BLaER1 (cell line): ENCODE measurements at regions not wholly inside any gene's neighbourhood (a gene's known extent, or its start where the extent isn't known, plus 50 kb on each side); places are given as distances from the start of the nearest gene placed in this dataset.

Experiments
- H3K27ac ChIP-seq: shearing (Covaris generic); formaldehyde crosslinking; 2 replicates; pipeline ENCODE4 v1.8.1; 2022
- H3K27me3 ChIP-seq: shearing (Covaris generic); formaldehyde crosslinking; 2 replicates; pipeline ENCODE4 v1.8.1; 2022
- H3K36me3 ChIP-seq: shearing (Covaris generic); formaldehyde crosslinking; 2 replicates; pipeline ENCODE4 v1.8.1; 2022
- H3K4me1 ChIP-seq: shearing (Covaris generic); formaldehyde crosslinking; 2 replicates; pipeline ENCODE4 v1.8.1; 2022
- H3K4me2 ChIP-seq: shearing (Covaris generic); formaldehyde crosslinking; 2 replicates; pipeline ENCODE4 v1.8.1; 2022
- H3K4me3 ChIP-seq: shearing (Covaris generic); formaldehyde crosslinking; 2 replicates; pipeline ENCODE4 v1.8.1; 2022
- H3K9ac ChIP-seq: shearing (Covaris generic); formaldehyde crosslinking; 2 replicates; pipeline ENCODE4 v1.8.1; 2022
- H3K9me3 ChIP-seq: shearing (Covaris generic); formaldehyde crosslinking; 2 replicates; pipeline ENCODE4 v1.8.1; 2022
- H4K20me1 ChIP-seq: shearing (Covaris generic); formaldehyde crosslinking; 2 replicates; pipeline ENCODE4 v1.8.1; 2022
- Cebpa-rat ChIP-seq: shearing (Covaris generic); IDR thresholded peaks from 2 replicates; pipeline ENCODE4 v1.8.1; 2022

GRCh38 chr5:119789406-119790117, 160.2 kb downstream of the FAM170A start:
- Histone ChIP-seq H3K36me3 (no peaks in the 10 kb centered on the region), H3K4me2 (peak overlapping the region; percentile 52), H3K9ac (no peak overlapping the region), H3K4me3 (no peak overlapping the region), H3K4me1 (peaks cover 13% of the 10 kb centered on the region), H3K27ac (peak overlapping the region; percentile 58), H3K9me3 (no peaks in the 10 kb centered on the region), H3K27me3 (no peaks in the 10 kb centered on the region), H4K20me1 (no peaks in the 10 kb centered on the region)
- no peak for TF ChIP-seq Cebpa-rat

- H3K9ac ChIP-seq: no peak overlapping the region
- H3K27me3 ChIP-seq: no peaks in the 10 kb centered on the region
- H3K27ac ChIP-seq: no peak overlapping the region
- H3K9me3 ChIP-seq: no peaks in the 10 kb centered on the region
- H3K4me3 ChIP-seq: no peak overlapping the region
- no peak for TF ChIP-seq Cebpa-rat
- H3K36me3 ChIP-seq: no peaks in the 10 kb centered on the region
- H3K4me1 ChIP-seq: peaks cover 13% of the 10 kb centered on the region
- H3K4me2 ChIP-seq: no peak overlapping the region
- no peaks in the 10 kb centered on the region for H4K20me1 ChIP-seq
Measured at GRCh38 chr5:119792161-119792799, 162.9 kb downstream of the FAM170A start.

- H3K4me2 ChIP-seq: no peak overlapping the region
- H3K9me3 ChIP-seq: no peaks in the 10 kb centered on the region
- no peaks in the 10 kb centered on the region for H3K36me3 ChIP-seq
- no peak for TF ChIP-seq Cebpa-rat
- no peak overlapping the region for H3K9ac ChIP-seq
- H3K27me3 ChIP-seq: no peaks in the 10 kb centered on the region
- no peaks in the 10 kb centered on the region for H3K4me1 ChIP-seq
- H3K4me3 ChIP-seq: no peak overlapping the region
- no peak overlapping the region for H3K27ac ChIP-seq
- no peaks in the 10 kb centered on the region for H4K20me1 ChIP-seq
Measured at GRCh38 chr5:119795768-119796167, 166.4 kb downstream of the FAM170A start.

GRCh38 chr5:119801570-119801969, 172.2 kb downstream of the FAM170A start:
- H3K36me3 ChIP-seq: no peaks in the 10 kb centered on the region
- H3K9me3 ChIP-seq: no peaks in the 10 kb centered on the region
- no peak overlapping the region for H3K4me2 ChIP-seq
- H3K9ac ChIP-seq: no peak overlapping the region
- H3K4me3 ChIP-seq: no peak overlapping the region
- no peaks in the 10 kb centered on the region for H3K4me1 ChIP-seq
- H4K20me1 ChIP-seq: no peaks in the 10 kb centered on the region
- no peak for TF ChIP-seq Cebpa-rat
- H3K27ac ChIP-seq: no peak overlapping the region
- no peaks in the 10 kb centered on the region for H3K27me3 ChIP-seq

GRCh38 chr5:119808024-119808423, 178.7 kb downstream of the FAM170A start:
- no peaks in the 10 kb centered on the region for H3K36me3 ChIP-seq
- no peak for TF ChIP-seq Cebpa-rat
- no peaks in the 10 kb centered on the region for H4K20me1 ChIP-seq
- no peak overlapping the region for H3K27ac ChIP-seq
- H3K9ac ChIP-seq: no peak overlapping the region
- no peaks in the 10 kb centered on the region for H3K4me1 ChIP-seq
- peaks cover 23% of the 10 kb centered on the region for H3K9me3 ChIP-seq
- H3K27me3 ChIP-seq: no peaks in the 10 kb centered on the region
- H3K4me3 ChIP-seq: no peak overlapping the region
- no peak overlapping the region for H3K4me2 ChIP-seq

- Histone ChIP-seq H3K9ac (no peak overlapping the region), H3K9me3 (peaks cover 23% of the 10 kb centered on the region), H3K4me2 (no peak overlapping the region), H3K4me3 (no peak overlapping the region), H3K36me3 (no peaks in the 10 kb centered on the region), H4K20me1 (no peaks in the 10 kb centered on the region), H3K27ac (no peak overlapping the region), H3K4me1 (no peaks in the 10 kb centered on the region), H3K27me3 (no peaks in the 10 kb centered on the region)
- no peak for TF ChIP-seq Cebpa-rat
Measured at GRCh38 chr5:119808474-119808873, 179.1 kb downstream of the FAM170A start.

- Histone ChIP-seq H3K27me3 (no peaks in the 10 kb centered on the region), H3K4me2 (no peak overlapping the region), H3K4me1 (no peaks in the 10 kb centered on the region), H3K4me3 (no peak overlapping the region), H3K36me3 (no peaks in the 10 kb centered on the region), H3K27ac (no peak overlapping the region), H3K9ac (no peak overlapping the region), H4K20me1 (no peaks in the 10 kb centered on the region), H3K9me3 (peaks cover 23% of the 10 kb centered on the region)
- no peak for TF ChIP-seq Cebpa-rat
Measured at GRCh38 chr5:119810217-119810616, 180.9 kb downstream of the FAM170A start.

- no peak overlapping the region for H3K4me2 ChIP-seq
- no peaks in the 10 kb centered on the region for H4K20me1 ChIP-seq
- TF ChIP-seq Cebpa-rat: no peak
Measured at GRCh38 chr5:119811458-119811857, 182.1 kb downstream of the FAM170A start.

GRCh38 chr5:119814655-119815054, 185.3 kb downstream of the FAM170A start:
- TF ChIP-seq Cebpa-rat: no peak
- Histone ChIP-seq H3K4me2 (no peak overlapping the region), H3K9ac (no peak overlapping the region)

More at GRCh38 chr5:119811458-119811857, 182.1 kb downstream of the FAM170A start:
- no peak overlapping the region for H3K9ac ChIP-seq
- H3K4me1 ChIP-seq: no peaks in the 10 kb centered on the region
- no peaks in the 10 kb centered on the region for H3K27me3 ChIP-seq
- H3K27ac ChIP-seq: no peak overlapping the region
- no peak overlapping the region for H3K4me3 ChIP-seq
- H3K9me3 ChIP-seq: peaks cover 23% of the 10 kb centered on the region
- no peaks in the 10 kb centered on the region for H3K36me3 ChIP-seq

GRCh38 chr5:119816055-119816454, 186.7 kb downstream of the FAM170A start:
- no peak overlapping the region for H3K4me3 ChIP-seq
- H3K27me3 ChIP-seq: no peaks in the 10 kb centered on the region
- H3K4me1 ChIP-seq: no peaks in the 10 kb centered on the region
- no peaks in the 10 kb centered on the region for H4K20me1 ChIP-seq
- H3K27ac ChIP-seq: no peak overlapping the region
- H3K9ac ChIP-seq: no peak overlapping the region
- H3K9me3 ChIP-seq: no peaks in the 10 kb centered on the region
- no peaks in the 10 kb centered on the region for H3K36me3 ChIP-seq
- no peak for TF ChIP-seq Cebpa-rat
- no peak overlapping the region for H3K4me2 ChIP-seq

More at GRCh38 chr5:119814655-119815054, 185.3 kb downstream of the FAM170A start:
- no peaks in the 10 kb centered on the region for H3K4me1 ChIP-seq
- H4K20me1 ChIP-seq: no peaks in the 10 kb centered on the region
- no peaks in the 10 kb centered on the region for H3K27me3 ChIP-seq
- no peaks in the 10 kb centered on the region for H3K36me3 ChIP-seq
- H3K4me3 ChIP-seq: no peak overlapping the region
- no peak overlapping the region for H3K27ac ChIP-seq
- no peaks in the 10 kb centered on the region for H3K9me3 ChIP-seq
